ENCODE measurements at regions not wholly inside any gene's neighbourhood (a gene's known extent, or its start where the extent isn't known, plus 50 kb on each side); places are given as distances from the start of the nearest gene placed in this dataset.

DNA sequence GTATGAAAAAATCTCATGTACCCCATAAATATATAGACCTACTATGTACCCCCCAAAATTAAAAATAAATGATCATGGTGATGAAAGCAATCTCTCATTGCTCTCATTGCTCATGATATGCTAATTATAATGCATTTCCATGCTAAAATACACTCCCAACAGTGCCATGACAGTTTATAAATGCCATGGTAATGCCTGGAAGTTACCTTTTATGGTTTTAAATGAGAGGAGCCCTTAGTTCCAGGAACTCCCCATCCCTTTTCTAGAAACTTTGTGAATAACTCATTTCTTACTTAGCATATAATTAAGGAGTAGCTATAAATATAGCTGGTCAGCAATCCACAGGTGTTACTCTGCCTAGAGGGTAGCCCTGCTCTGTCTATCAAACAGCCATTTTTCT, 166.1 kb upstream of the RGS18 start:
- TF ChIP-seq, protein P1, sequence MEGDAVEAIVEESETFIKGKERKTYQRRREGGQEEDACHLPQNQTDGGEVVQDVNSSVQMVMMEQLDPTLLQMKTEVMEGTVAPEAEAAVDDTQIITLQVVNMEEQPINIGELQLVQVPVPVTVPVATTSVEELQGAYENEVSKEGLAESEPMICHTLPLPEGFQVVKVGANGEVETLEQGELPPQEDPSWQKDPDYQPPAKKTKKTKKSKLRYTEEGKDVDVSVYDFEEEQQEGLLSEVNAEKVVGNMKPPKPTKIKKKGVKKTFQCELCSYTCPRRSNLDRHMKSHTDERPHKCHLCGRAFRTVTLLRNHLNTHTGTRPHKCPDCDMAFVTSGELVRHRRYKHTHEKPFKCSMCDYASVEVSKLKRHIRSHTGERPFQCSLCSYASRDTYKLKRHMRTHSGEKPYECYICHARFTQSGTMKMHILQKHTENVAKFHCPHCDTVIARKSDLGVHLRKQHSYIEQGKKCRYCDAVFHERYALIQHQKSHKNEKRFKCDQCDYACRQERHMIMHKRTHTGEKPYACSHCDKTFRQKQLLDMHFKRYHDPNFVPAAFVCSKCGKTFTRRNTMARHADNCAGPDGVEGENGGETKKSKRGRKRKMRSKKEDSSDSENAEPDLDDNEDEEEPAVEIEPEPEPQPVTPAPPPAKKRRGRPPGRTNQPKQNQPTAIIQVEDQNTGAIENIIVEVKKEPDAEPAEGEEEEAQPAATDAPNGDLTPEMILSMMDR (IDR thresholded peaks at IDR 0.05 in 8 of 11, conservative IDR thresholded peaks at IDR 0.05 in 3 of 11): no peak
- no peak for TF ChIP-seq POLR2AphosphoS5 (IDR thresholded peaks at IDR 0.05)
